ENCODE measurements at regions not wholly inside any gene's neighbourhood (a gene's known extent, or its start where the extent isn't known, plus 50 kb on each side); places are given as distances from the start of the nearest gene placed in this dataset.
"Not testable (repeated sequence)": the region's sequence is repeated elsewhere in the genome, so short reads cannot be mapped to it uniquely, and the experiment has no call there.

DNA sequence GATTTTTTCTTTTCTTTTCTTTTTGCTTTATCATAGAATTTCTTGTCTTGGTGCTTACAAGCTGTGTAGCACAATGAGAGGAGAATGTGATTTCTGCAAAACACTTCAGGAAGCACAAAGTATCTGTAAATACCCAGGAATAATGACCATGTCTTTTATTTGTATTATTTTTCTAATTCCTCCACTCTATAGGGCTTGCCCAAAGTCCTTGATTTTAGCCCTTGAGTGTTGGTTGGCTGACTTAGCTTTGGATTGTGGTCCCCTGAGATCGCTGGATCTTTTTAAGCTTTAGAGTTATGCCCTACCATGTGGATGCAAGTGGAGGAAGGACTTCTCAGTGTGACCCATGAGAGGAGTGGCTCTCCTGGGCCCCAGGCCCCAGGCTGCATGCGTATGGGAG is 52.2 kb downstream of the HOXC4 start:
- DNase-seq (ENCODE audit: extremely low spot score); H3K9me3 ChIP-seq; H3K27ac ChIP-seq (replicated peaks in 1 of 4); H3K4me1 ChIP-seq; intact Hi-C loops (cut with DNase I); H3K36me3 ChIP-seq; H3K4me3 ChIP-seq: not testable (repeated sequence)
- peaks cover 0 to 22% (median 4%) of the 10 kb centered on the region in 4 donors for H3K27me3 ChIP-seq
- 76% methylated on average over 2 of the region's 2 CpGs for WGBS

DNA sequence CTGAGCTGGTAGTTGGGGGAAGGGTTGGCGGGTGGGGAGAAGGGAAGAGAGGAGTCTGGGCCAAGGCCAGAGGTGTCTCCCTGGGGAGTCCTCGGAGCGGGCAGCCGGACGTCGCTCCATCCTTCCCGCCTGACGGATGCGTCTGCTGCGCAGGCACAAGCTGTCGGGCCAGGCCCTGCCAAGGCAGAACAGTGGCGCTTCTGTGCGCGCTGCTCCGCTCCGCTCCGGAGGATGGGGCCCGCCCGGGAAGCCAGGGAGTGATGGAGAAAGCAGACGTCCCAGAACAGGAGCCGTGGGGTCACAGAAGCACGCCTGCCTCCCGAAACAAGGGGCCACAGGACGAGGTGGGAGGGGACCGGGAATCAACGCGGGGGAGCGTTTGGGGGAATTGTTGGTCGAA is 52.6 kb downstream of the HOXC4 start:
- H3K4me1 ChIP-seq; intact Hi-C loops (cut with DNase I); H3K36me3 ChIP-seq; H3K27ac ChIP-seq (replicated peaks in 1 of 4); H3K4me3 ChIP-seq; DNase-seq (ENCODE audit: extremely low spot score); H3K9me3 ChIP-seq: not testable (repeated sequence)
- H3K27me3 ChIP-seq = peaks cover 0 to 24% (median 4%) of the 10 kb centered on the region in 4 donors
- 14% methylated on average over 24 of the region's 29 CpGs for WGBS

DNA sequence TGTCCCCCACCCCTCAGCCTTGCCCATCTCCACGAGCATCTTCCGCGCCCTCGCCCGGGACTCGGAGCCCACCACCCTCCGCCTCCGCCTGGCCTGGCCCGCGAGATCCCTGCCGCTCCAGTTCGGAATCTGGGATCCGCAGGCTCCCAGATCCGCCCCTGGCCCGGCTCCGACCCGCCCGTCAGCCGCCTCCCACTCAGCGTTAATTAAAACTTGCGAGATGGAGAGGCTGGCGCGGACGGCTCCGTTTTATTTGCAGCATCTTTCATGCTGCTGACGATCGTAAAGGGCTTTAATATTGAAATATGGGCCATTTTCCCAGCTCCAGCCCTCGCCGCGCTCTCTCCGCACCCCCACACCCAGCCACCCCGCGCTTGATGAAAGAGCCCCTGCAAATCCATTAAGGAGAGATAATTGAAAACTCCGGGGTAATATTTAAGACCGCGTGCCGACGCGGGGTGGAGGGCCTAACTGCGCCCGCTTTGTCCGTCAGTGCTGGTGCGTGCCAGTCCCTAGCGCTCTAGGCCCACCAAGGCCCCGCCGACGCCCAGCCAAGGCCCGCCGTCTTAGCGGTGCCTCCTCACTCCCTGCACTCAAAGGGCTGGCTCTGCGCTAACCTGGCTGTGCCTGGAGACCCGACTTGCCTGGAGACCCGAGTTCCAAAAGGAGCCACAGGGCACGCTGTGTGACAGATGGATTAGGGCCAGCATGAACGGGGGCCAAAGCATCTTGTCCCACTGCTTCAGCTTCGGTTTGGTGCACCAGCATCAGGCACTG is 53.4 kb downstream of the HOXC4 start:
- DNase-seq (ENCODE audit: extremely low spot score); H3K36me3 ChIP-seq; intact Hi-C loops (cut with DNase I); H3K27ac ChIP-seq (replicated peaks in 1 of 4); H3K4me1 ChIP-seq; H3K9me3 ChIP-seq; H3K4me3 ChIP-seq: not testable (repeated sequence)
- WGBS = 66% methylated on average over 42 of the region's 56 CpGs
- H3K27me3 ChIP-seq = peaks cover 0 to 27% (median 4%) of the 10 kb centered on the region in 4 donors

DNA sequence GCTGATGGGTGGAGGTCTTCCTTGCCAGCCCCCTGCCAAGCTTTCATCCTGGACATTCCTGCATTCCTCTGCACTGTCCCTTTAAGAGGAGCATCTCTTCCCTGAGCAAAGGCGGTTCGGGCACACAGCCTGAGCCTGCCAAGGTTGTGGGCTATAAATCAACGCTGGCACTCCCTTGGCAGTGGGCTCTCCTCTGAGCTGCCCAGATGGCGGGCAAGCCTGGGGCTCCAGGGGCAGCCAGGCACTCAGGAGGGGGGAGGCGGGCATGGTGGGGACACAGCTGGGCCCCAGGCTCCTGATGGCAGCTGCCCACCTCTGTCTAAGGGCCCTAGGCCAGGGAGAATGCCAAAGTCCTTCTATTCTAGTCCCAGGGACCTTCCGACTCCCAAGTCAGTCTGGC is 58.7 kb downstream of the HOXC4 start:
- H3K4me3 ChIP-seq; H3K9me3 ChIP-seq; intact Hi-C loops (cut with DNase I); DNase-seq (ENCODE audit: extremely low spot score); H3K27me3 ChIP-seq; H3K36me3 ChIP-seq; H3K27ac ChIP-seq (replicated peaks in 1 of 4): not testable (repeated sequence)
- H3K4me1 ChIP-seq = peaks cover 0 to 16% (median 11%) of the 10 kb centered on the region in 4 donors
- no CpG with 5 or more reads among the region's 6 CpGs for WGBS

DNA sequence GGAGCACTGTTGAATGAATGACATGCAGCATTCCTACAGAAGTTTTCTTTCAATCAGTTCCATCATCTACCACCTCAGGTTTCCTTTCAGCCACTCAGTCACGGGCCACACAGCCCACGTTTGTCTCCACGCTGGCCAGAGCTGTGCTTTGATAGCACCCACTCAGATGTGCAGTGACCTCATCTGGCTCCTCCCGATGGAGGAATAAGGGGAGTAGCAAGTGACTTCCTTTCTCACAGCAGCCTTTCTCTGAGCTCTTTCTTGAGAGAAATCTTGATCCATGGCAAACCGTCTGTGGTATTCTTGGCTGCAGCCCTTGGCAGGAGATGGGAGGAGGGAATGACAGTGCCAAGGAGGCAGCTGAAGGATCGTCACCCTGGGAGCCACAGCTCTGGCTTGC is 62.4 kb downstream of the HOXC4 start:
- H3K27me3 ChIP-seq; H3K4me3 ChIP-seq; H3K9me3 ChIP-seq; DNase-seq (ENCODE audit: extremely low spot score); H3K36me3 ChIP-seq; intact Hi-C loops (cut with DNase I): not testable (repeated sequence)
- H3K27ac ChIP-seq (replicated peaks in 1 of 4) = peak overlapping the region in 2 of 4 donors; percentile 45 to 55
- H3K4me1 ChIP-seq = peaks cover 0 to 16% (median 11%) of the 10 kb centered on the region in 4 donors
- WGBS = 6% methylated on average over 6 of the region's 6 CpGs

DNA sequence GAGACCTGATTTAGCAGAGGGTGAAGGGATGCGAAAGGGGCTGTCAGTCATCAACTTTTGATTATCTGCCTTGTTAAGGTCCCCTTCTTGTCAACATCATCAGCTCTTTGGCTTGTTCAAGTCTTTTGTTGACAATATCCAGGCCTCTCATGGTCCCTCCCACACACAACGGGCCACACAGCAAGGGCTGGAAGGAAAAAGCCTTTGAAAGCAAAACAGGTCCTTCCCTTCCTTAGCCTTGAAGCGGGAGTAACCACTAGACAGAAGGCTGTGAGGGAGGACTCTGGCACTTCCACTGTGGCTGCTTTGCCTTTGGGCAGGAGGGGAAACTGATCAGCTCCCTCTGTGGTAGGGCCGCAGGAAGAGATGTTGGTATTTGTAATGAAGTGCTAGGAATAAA is 63.8 kb downstream of the HOXC4 start:
- H3K4me1 ChIP-seq = peaks cover 0 to 14% (median 10%) of the 10 kb centered on the region in 4 donors
- H3K27me3 ChIP-seq; H3K36me3 ChIP-seq; H3K9me3 ChIP-seq; DNase-seq (ENCODE audit: extremely low spot score); H3K4me3 ChIP-seq; intact Hi-C loops (cut with DNase I); H3K27ac ChIP-seq (replicated peaks in 1 of 4): not testable (repeated sequence)
- 78% methylated on average over 4 of the region's 4 CpGs for WGBS

DNA sequence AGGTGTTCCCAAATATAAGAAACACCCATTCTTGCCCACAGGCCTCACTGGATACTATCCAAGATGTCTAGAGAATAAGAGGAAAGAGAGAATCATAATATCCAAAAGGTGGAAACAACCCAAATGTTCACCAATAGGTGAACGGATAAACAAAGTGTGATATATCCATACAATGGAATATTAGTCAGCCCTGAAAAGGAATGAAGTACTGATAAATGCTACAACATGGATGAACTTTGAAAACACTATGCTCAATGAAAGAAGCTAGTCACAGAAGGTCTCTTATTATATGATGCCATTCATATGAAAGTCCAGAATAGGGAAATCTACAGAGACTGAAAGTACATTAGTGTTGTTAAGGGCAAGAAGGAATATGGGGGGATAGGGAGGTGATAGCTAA is 65.4 kb downstream of the HOXC4 start:
- H3K27ac ChIP-seq (replicated peaks in 1 of 4); H3K9me3 ChIP-seq; H3K27me3 ChIP-seq; intact Hi-C loops (cut with DNase I); H3K36me3 ChIP-seq; H3K4me3 ChIP-seq; DNase-seq (ENCODE audit: extremely low spot score): not testable (repeated sequence)
- WGBS = 100% methylated on average over 1 of the region's 1 CpG
- H3K4me1 ChIP-seq = peaks cover 0 to 12% (median 7%) of the 10 kb centered on the region in 4 donors

DNA sequence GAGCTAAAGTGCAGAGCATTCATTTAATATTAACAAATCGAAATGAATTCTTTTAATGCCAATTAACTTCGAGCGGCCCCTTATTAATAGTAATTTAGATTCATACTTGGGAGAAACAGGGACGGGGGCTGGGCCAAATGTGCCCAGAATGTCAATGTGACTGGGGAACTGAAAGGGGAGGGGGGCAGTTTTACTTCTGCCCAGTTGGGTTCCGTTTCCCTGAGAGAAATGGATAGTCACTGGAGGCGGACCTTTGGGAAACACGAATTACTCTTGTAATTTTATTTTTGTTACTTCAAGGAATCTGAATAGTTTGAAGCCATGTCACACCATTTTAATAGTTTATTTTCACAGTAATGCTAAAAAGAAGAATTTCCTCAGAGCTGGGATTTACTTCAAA is 64.8 kb downstream of the SMUG1 start:
- peaks cover 10 to 29% (median 23%) of the 10 kb centered on the region in 4 donors for H3K4me1 ChIP-seq
- H3K27ac ChIP-seq (replicated peaks in 1 of 4); H3K9me3 ChIP-seq; intact Hi-C loops (cut with DNase I); DNase-seq (ENCODE audit: extremely low spot score); H3K36me3 ChIP-seq; H3K27me3 ChIP-seq; H3K4me3 ChIP-seq: not testable (repeated sequence)
- WGBS = 67% methylated on average over 7 of the region's 7 CpGs

DNA sequence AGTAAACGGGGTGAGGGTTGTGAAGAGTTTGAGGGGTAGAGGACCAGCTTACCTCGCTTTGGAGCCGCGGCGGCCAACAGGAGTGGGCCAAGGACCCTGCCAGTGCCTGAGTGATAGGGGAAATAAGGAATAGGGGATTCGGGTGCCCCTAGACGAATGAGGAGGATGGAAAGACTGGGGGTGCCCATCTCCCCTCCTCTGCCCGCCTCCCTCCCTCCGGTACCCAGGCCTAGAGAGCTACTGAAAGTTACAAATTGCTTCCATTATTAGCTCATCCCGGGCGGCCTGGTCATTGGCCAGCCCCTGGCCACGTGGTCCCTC is 63.1 kb downstream of the SMUG1 start:
- not testable (repeated sequence) for DNase-seq (ENCODE audit: extremely low spot score)

More for the DNA sequence above, 63.1 kb downstream of the SMUG1 start:
- Histone ChIP-seq H3K4me1 (peaks cover 10 to 38% (median 34%) of the 10 kb centered on the region in 4 donors), H3K4me3 (peak overlapping the region; percentile 64 to 93 (median 70)), H3K36me3 (peaks cover 0 to 11% (median 0%) of the 10 kb centered on the region in 4 donors), H3K27ac (replicated peaks in 1 of 4) (peak overlapping the region; percentile 81 to 87 (median 84))
- H3K27me3 ChIP-seq, H3K9me3 ChIP-seq: not testable (repeated sequence)
- intact Hi-C loops (cut with DNase I) = loop anchor here (5.0 kb wide), 2 partner anchors 67 to 93 kb away; partner anchors contain the start of gene HOXC5
- WGBS = 16% methylated on average over 8 of the region's 12 CpGs
